ENCODE measurements at regions not wholly inside any gene's neighbourhood (a gene's known extent, or its start where the extent isn't known, plus 50 kb on each side); places are given as distances from the start of the nearest gene placed in this dataset.

- DNase-seq (ENCODE audit: low read depth, low spot score), result peak; percentile 9
- H3K4me3 ChIP-seq (ENCODE audit: low read depth, low read length), result no peak overlapping the region
- in situ Hi-C loops (cut with HindIII; ENCODE audit: low sequenced_read_pairs), result no loop called here
- no peak for TF ChIP-seq CTCF (IDR thresholded peaks at IDR 0.05; ENCODE audit: low read depth, low read length)
These were observed 55.8 kb upstream of the RC3H1 start for GRCh38 chr1:174077749-174078490.

- no peak overlapping the region for H3K4me3 ChIP-seq (ENCODE audit: low read depth, low read length)
- TF ChIP-seq CTCF (IDR thresholded peaks at IDR 0.05; ENCODE audit: low read depth, low read length), result no peak
- in situ Hi-C loops (cut with HindIII; ENCODE audit: low sequenced_read_pairs), result no loop called here
- no peak for DNase-seq (ENCODE audit: low read depth, low spot score)
These were observed 53.1 kb upstream of the RC3H1 start for GRCh38 chr1:174075245-174075692.

- TF ChIP-seq CTCF (IDR thresholded peaks at IDR 0.05; ENCODE audit: low read depth, low read length), result peak; percentile 41
- peak; percentile 39 for DNase-seq (ENCODE audit: low read depth, low spot score)
- in situ Hi-C loops (cut with HindIII; ENCODE audit: low sequenced_read_pairs), result no loop called here
- no peak overlapping the region for H3K4me3 ChIP-seq (ENCODE audit: low read depth, low read length)
These were observed 52.6 kb upstream of the RC3H1 start for GRCh38 chr1:174074757-174075156.

- no peak for DNase-seq (ENCODE audit: low read depth, low spot score)
- in situ Hi-C loops (cut with HindIII; ENCODE audit: low sequenced_read_pairs), result no loop called here
- no peak for TF ChIP-seq CTCF (IDR thresholded peaks at IDR 0.05; ENCODE audit: low read depth, low read length)
- no peak overlapping the region for H3K4me3 ChIP-seq (ENCODE audit: low read depth, low read length)
These were observed 50.4 kb upstream of the RC3H1 start for GRCh38 chr1:174072581-174072980.

Measured in astrocyte of the spinal cord (primary cell).